ENCODE measurements at regions not wholly inside any gene's neighbourhood (a gene's known extent, or its start where the extent isn't known, plus 50 kb on each side); places are given as distances from the start of the nearest gene placed in this dataset.

DNA sequence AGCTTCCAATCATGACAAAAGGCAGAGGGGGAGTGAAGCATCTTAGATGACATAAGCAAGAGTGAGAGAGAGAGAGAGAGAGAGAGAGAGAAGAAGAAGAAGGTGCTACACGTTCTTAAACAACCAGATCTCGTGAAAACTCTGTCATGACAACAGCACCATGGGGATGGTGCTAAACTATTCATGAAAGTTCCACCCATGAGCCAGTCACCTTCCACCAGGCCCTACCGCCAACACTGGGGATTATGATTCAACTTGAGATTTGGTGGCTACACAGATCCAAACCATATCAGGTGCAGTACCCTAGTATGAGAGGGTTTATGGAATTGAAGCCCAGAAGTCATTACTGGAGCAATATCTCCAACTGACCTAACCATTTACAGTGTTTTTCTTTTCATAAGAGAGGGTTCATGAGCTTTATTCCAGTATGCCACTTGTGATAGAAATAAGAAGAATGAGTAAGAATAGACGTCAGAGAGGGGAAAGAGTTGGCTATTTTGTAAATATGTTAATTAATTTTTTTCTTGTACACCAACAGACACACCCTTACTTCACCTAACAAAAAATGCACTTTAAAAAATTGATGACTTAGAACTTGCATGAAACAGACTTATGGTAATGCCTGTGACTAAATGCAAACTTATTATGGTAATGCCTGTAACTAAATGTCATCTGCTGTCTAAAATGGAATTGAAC, 680.4 kb upstream of the ITGA1 start:
- Histone ChIP-seq H3K4me3 (no peak overlapping the region), H3K27ac (ENCODE audit: control insufficient read depth, insufficient read depth) (no peak overlapping the region), H3K4me2 (ENCODE audit: control insufficient read depth, insufficient read depth) (no peak overlapping the region), H3K4me1 (ENCODE audit: control insufficient read depth, insufficient read depth, low read length) (no peaks in the 10 kb centered on the region), H3K9me3 (replicated peaks; ENCODE audit: control insufficient read depth, insufficient read depth, low read length) (no peaks in the 10 kb centered on the region), H2AFZ (ENCODE audit: control insufficient read depth, low read depth, low read length) (no peak overlapping the region), H4K20me1 (ENCODE audit: control insufficient read depth, insufficient read depth) (no peaks in the 10 kb centered on the region), H3K27me3 (replicated peaks in 1 of 2; ENCODE audit: control insufficient read depth in 2 of 2, insufficient read depth in 2 of 2, low read length in 1 of 2) (no peaks in the 10 kb centered on the region), H3K9ac (ENCODE audit: control insufficient read depth, insufficient read depth, low read length) (no peak overlapping the region), H3K36me3 (ENCODE audit: control insufficient read depth in 2 of 2, insufficient read depth in 2 of 2, low read length in 1 of 2) (no peaks in the 10 kb centered on the region), H3K79me2 (ENCODE audit: control insufficient read depth, insufficient read depth, low read length) (no peaks in the 10 kb centered on the region)
- ChIA-PET CTCF (no interaction called here), RAD21 (ENCODE audit: unreplicated experiment) (no interaction called here), SMC1A (ENCODE audit: uncharacterized antibody, unreplicated experiment) (no interaction called here), POLR2A (no interaction called here)
- intact Hi-C loops (cut with micrococcal nuclease; ENCODE audit: unreplicated experiment) (no loop called here), in situ Hi-C loops (cut with MboI) (no loop called here)
- BruUV-seq (replicated peaks) = no TSS peak
- TF ChIP-seq POLR2A (IDR thresholded peaks at IDR 0.05; ENCODE audit: low read depth, low read length) (no peak), MTA3 (IDR thresholded peaks at IDR 0.05; ENCODE audit: borderline replicate concordance, low read length) (no peak), SREBF2 (IDR thresholded peaks at IDR 0.05; ENCODE audit: low read length) (no peak), ZZZ3 (IDR thresholded peaks at IDR 0.05; ENCODE audit: control insufficient read depth, insufficient read length, low read depth) (no peak), RAD51 (IDR thresholded peaks at IDR 0.05) (no peak), NRF1 (conservative IDR thresholded peaks at IDR 0.05; ENCODE audit: low read depth, low read length) (no peak), MYC (IDR thresholded peaks at IDR 0.05; ENCODE audit: insufficient read depth, insufficient read length, insufficient replicate concordance, low read length, severe bottlenecking) (no peak)
- FAIRE-seq (no peak), ATAC-seq (no peak), DNase-seq (ENCODE audit: low read depth, low spot score) (no peak)
- 4% methylated on average over 4 of the region's 4 CpGs for WGBS (ENCODE audit: insufficient coverage, insufficient replicate concordance, low lambda C conversion rate, missing lambda C conversion rate)

DNA sequence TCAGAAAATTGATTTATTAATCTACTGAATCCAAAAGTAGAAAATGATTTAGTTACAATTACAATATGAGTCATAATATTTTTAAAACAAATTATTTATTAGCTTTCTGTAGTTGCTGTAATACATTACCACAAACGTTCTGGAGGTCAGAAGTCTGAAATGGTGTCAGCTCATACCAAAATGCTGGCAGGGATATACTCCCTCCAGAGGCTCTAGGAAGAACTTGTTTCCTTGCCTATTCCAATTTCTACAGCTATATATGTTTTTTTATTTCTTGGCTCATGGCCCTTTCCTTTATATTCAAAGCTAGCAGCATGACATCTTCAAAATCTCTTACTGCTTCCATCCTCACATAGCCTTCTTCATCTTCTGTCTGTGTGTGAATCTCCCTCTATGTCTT, 667.9 kb upstream of the ITGA1 start:
- intact Hi-C loops (cut with micrococcal nuclease; ENCODE audit: unreplicated experiment) (no loop called here), in situ Hi-C loops (cut with MboI) (no loop called here)
- SMC1A ChIA-PET (ENCODE audit: uncharacterized antibody, unreplicated experiment) = no interaction called here
- 0% methylated on average over 1 of the region's 1 CpG for WGBS (ENCODE audit: insufficient coverage, insufficient replicate concordance, low lambda C conversion rate, missing lambda C conversion rate)
- no peak overlapping the region for H3K4me3 ChIP-seq
- H3K36me3 ChIP-seq (ENCODE audit: control insufficient read depth in 2 of 2, insufficient read depth in 2 of 2, low read length in 1 of 2) = no peaks in the 10 kb centered on the region
- H3K79me2 ChIP-seq (ENCODE audit: control insufficient read depth, insufficient read depth, low read length) = no peaks in the 10 kb centered on the region
- DNase-seq (ENCODE audit: low read depth, low spot score) = no peak
- RAD21 ChIA-PET (ENCODE audit: unreplicated experiment) = no interaction called here
- H3K27me3 ChIP-seq (replicated peaks in 1 of 2; ENCODE audit: control insufficient read depth in 2 of 2, insufficient read depth in 2 of 2, low read length in 1 of 2) = no peaks in the 10 kb centered on the region
- no peak for FAIRE-seq
- no peak overlapping the region for H3K4me2 ChIP-seq (ENCODE audit: control insufficient read depth, insufficient read depth)
- H2AFZ ChIP-seq (ENCODE audit: control insufficient read depth, low read depth, low read length) = no peak overlapping the region
- no peak overlapping the region for H3K27ac ChIP-seq (ENCODE audit: control insufficient read depth, insufficient read depth)
- no TSS peak for BruUV-seq (replicated peaks)
- no peak for TF ChIP-seq WRNIP1 (IDR thresholded peaks at IDR 0.05; ENCODE audit: borderline replicate concordance, low read depth, low read length)
- no peak for TF ChIP-seq SPI1 (IDR thresholded peaks at IDR 0.05; ENCODE audit: borderline replicate concordance, insufficient read depth, low read depth, low read length)
- no peak for TF ChIP-seq CHD4 (IDR thresholded peaks at IDR 0.05)
- TF ChIP-seq, protein P1, sequence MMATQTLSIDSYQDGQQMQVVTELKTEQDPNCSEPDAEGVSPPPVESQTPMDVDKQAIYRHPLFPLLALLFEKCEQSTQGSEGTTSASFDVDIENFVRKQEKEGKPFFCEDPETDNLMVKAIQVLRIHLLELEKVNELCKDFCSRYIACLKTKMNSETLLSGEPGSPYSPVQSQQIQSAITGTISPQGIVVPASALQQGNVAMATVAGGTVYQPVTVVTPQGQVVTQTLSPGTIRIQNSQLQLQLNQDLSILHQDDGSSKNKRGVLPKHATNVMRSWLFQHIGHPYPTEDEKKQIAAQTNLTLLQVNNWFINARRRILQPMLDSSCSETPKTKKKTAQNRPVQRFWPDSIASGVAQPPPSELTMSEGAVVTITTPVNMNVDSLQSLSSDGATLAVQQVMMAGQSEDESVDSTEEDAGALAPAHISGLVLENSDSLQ (IDR thresholded peaks at IDR 0.05) = no peak
- no peak for TF ChIP-seq YBX1 (IDR thresholded peaks at IDR 0.05)
- no peak for TF ChIP-seq EED (IDR thresholded peaks at IDR 0.05; ENCODE audit: low read depth)
- no peak for TF ChIP-seq NR2C1 (IDR thresholded peaks at IDR 0.05)
- TF ChIP-seq RELA (IDR thresholded peaks at IDR 0.05; ENCODE audit: borderline replicate concordance, partially characterized antibody) = no peak
- H3K4me1 ChIP-seq (ENCODE audit: control insufficient read depth, insufficient read depth, low read length) = no peaks in the 10 kb centered on the region
- H4K20me1 ChIP-seq (ENCODE audit: control insufficient read depth, insufficient read depth) = no peaks in the 10 kb centered on the region
- POLR2A ChIA-PET = no interaction called here
- no peaks in the 10 kb centered on the region for H3K9me3 ChIP-seq (replicated peaks; ENCODE audit: control insufficient read depth, insufficient read depth, low read length)
- CTCF ChIA-PET = no interaction called here
- H3K9ac ChIP-seq (ENCODE audit: control insufficient read depth, insufficient read depth, low read length) = no peak overlapping the region
- no peak for ATAC-seq

All from GM12878 (cell line).